Heart left ventricle (tissue), 16 donors: ENCODE measurements at regions not wholly inside any gene's neighbourhood (a gene's known extent, or its start where the extent isn't known, plus 50 kb on each side); places are given as distances from the start of the nearest gene placed in this dataset.
"Not testable (repeated sequence)": the region's sequence is repeated elsewhere in the genome, so short reads cannot be mapped to it uniquely, and the experiment has no call there.

Experiments used
- ATAC-seq, 4 donors: fragments of 200-7000 bp; cut with Tn5 transposase; one replicate each; pipeline ENCODE4 v1.9.1; 2020 to 2022; ENCODE audit warnings: moderate library complexity in 4 of 4, mild to moderate bottlenecking in 3 of 4, moderate number of reproducible peaks in 1 of 4
- DNase-seq, 5 donors: peaks; one replicate each; pipeline ENCODE4 v3.0.0-alpha.2; 2020
- H3K27ac ChIP-seq, 12 donors: fragments of 200-600 bp; sonication (generic) in 4 of 12; one replicate each; pipeline versions ENCODE4 v1.5.0 to v1.8.0; 2016 to 2022; ENCODE audit warnings: mild to moderate bottlenecking in 2 of 12
- H3K27me3 ChIP-seq, 9 donors: fragments of 200-600 bp; sonication (generic) in 2 of 9; one replicate each; pipeline versions ENCODE4 v1.5.1 to v1.8.0; 2016 to 2022; ENCODE audit warnings: mild to moderate bottlenecking in 3 of 9
- H3K36me3 ChIP-seq, 9 donors: fragments of 200-600 bp; sonication (generic) in 2 of 9; one replicate each; pipeline versions ENCODE4 v1.5.0 to v1.8.0; 2018 to 2022; ENCODE audit warnings: mild to moderate bottlenecking in 2 of 9
- H3K4me1 ChIP-seq, 12 donors: fragments of 200-600 bp; sonication (generic) in 4 of 12; one replicate each; pipeline versions ENCODE4 v1.5.0 to v1.8.0; 2016 to 2022; ENCODE audit warnings: mild to moderate bottlenecking in 3 of 12
- H3K4me3 ChIP-seq, 12 donors: fragments of 200-600 bp; sonication (generic) in 4 of 12; one replicate each; pipeline versions ENCODE4 v1.5.0 to v1.8.0; 2017 to 2022; ENCODE audit warnings: mild to moderate bottlenecking in 9 of 12, moderate library complexity in 4 of 12
- H3K9me3 ChIP-seq, 12 donors: fragments of 200-600 bp; sonication (generic) in 4 of 12; one replicate each; pipeline versions ENCODE4 v1.5.0 to v1.8.0; 2016 to 2022; ENCODE audit warnings: mild to moderate bottlenecking in 1 of 12
- CTCF ChIP-seq, 12 donors: fragments of 200-600 bp; sonication (generic) in 4 of 12; IDR thresholded peaks; one replicate each; pipeline versions ENCODE4 v1.5.0 to v1.8.0; 2018 to 2022; ENCODE audit warnings: antibody characterized with exemption in 12 of 12, mild to moderate bottlenecking in 5 of 12
- POLR2A ChIP-seq, 2 donors: fragments of 450-650 bp; IDR thresholded peaks; one replicate each; pipeline ENCODE4 v1.6.1; 2017; ENCODE audit warnings: antibody characterized with exemption in 2 of 2, mild to moderate bottlenecking in 2 of 2, moderate library complexity in 2 of 2
- WGBS, 4 donors: extraction: QIAGEN DNeasy Blood & Tissue Kit in 2 of 4; methylation state at CpG; one replicate each; pipeline versions ENCODE4 v1.1.5 to v1.1.7; 2013 to 2018; 5-methylcytosine and 5-hydroxymethylcytosine counted together
- intact Hi-C, 10 donors: fragments of 100-400 bp; cut with DNase I; formaldehyde crosslinking; loops; one replicate each; pipeline versions ENCODE4 v1.11.1 to v1.14.2; 2022
- donor health status: ischemic (EF 13 %, LVEDD 7.1; RV severe dilation, severe dysfunction).
- donor health status: healthy with polysubstance abuse.
- donor health status: DM: no; HTN: yes; CAD: no.
- donor health status: DM: no; HTN: no; CAD: no.
- donor health status: ischemic (EF 25% LVEDD 6.9; RV normal size, moderate dysfunction).
- donor health status: ischemic (EF 25% LVEDD 5.7; RV mildly dilated, moderate dysfunction).
- donor health status: healthy.
- donor health status: DM: yes; HTN: yes; CAD: no.
- donor health status: ischemic (EF 35%, LVEDD 5.7; RV mildly dilated, moderate dysfunction).
- donor health status: nonischemic (EF 11% LVEDD 7.7; RV severe dilation, severe dysfunction).
- donor health status: DM: yes; HTN: yes; CAD: no.
- donor health status: PGD.
- donor health status: ischemic (EF 29% LVEDD 5.4; RV normal size, mild dysfunction).
- donor health status: nonischemic (EF 23%, LVEDD 6.1; RV moderate dilation, normal function).

DNA sequence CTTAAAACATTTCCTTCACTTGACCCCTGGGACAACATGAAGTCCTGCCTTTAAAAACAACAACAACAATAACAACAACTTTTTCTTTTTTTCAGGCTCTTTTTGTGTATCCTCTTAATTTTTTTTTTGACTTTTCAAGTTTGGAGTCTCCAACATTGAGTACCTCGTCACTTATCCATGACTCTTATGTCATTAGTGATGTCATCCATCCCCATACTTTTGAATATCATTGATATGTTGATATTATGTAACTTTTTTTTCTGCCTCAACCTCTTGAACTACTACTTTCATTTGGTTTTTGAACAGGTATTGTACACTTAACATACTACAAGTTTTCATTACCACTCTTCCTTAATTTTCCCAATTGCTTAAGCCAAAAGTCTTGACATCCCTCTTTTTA lies 143.0 kb upstream of the ATXN7L3B start:
- Histone ChIP-seq H3K36me3 (no peaks in the 10 kb centered on the region), H3K9me3 (peaks cover 0 to 14% (median 2%) of the 10 kb centered on the region in 12 donors), H3K4me3 (no peak overlapping the region), H3K27me3 (no peaks in the 10 kb centered on the region), H3K27ac (no peak overlapping the region), H3K4me1 (no peaks in the 10 kb centered on the region)
- WGBS, 4 donors, result 70 to 78% (median 71%) methylated on average over 1 of the region's 1 CpG
- no peak for DNase-seq
- intact Hi-C loops, result no loop called here
- ATAC-seq, result no peak
- TF ChIP-seq CTCF (IDR thresholded peaks at IDR 0.05) (no peak), POLR2A (IDR thresholded peaks at IDR 0.05) (no peak)

DNA sequence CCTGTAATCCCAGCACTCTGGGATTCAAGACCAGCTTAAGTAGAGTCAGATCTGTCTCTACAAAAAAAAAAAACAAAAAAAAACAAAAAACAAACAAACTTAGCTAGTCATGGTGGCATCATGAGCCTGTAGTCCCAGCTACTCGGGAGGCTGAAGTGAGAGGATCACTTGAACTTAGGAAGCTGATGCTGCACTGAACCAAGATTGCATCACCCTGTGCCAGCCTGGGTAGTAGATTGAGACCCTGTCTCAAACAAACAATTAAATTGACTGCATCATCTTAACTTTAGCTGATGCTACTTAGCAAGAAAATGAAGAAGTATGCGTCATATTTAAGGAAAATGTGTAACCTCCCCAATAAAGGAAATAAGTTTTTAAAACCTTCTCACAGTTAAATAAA lies 136.6 kb upstream of the ATXN7L3B start:
- 82 to 94% (median 87%) methylated on average over 2 of the region's 2 CpGs for WGBS, 4 donors
- ATAC-seq, result no peak
- Histone ChIP-seq H3K27ac (no peak overlapping the region), H3K36me3 (no peaks in the 10 kb centered on the region), H3K4me3 (no peak overlapping the region), H3K4me1 (no peaks in the 10 kb centered on the region), H3K27me3 (no peaks in the 10 kb centered on the region), H3K9me3 (no peaks in the 10 kb centered on the region)
- intact Hi-C loops, result no loop called here
- no peak for DNase-seq
- no peak for TF ChIP-seq CTCF (IDR thresholded peaks at IDR 0.05)
- no peak for TF ChIP-seq POLR2A (IDR thresholded peaks at IDR 0.05)

- Histone ChIP-seq H3K27me3 (no peaks in the 10 kb centered on the region), H3K4me3 (no peak overlapping the region), H3K36me3 (no peaks in the 10 kb centered on the region), H3K4me1 (no peaks in the 10 kb centered on the region), H3K27ac (no peak overlapping the region), H3K9me3 (no peaks in the 10 kb centered on the region)
- ATAC-seq (no peak), DNase-seq (no peak)
- intact Hi-C loops, result no loop called here
- TF ChIP-seq CTCF (IDR thresholded peaks at IDR 0.05) (no peak), POLR2A (IDR thresholded peaks at IDR 0.05) (no peak)
- WGBS, 4 donors, result 81 to 87% (median 84%) methylated on average over 3 of the region's 3 CpGs
Observed at GRCh38 chr12:74401966-74402365, 135.7 kb upstream of the ATXN7L3B start.

DNA sequence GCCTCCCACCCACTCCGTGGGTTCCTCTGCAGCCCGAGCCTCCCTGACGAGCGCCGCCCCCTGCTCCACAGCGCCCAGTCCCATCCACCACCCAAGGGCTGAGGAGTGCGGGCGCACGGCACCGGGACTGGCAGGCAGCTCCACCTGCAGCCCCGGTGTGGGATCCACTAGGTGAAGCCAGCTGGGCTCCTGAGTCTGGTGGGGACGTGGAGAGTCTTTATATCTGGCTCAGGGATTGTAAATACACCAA lies 134.5 kb upstream of the ATXN7L3B start:
- intact Hi-C loops, H3K27ac ChIP-seq, H3K4me3 ChIP-seq, H3K36me3 ChIP-seq, H3K27me3 ChIP-seq, H3K9me3 ChIP-seq, ATAC-seq, H3K4me1 ChIP-seq, DNase-seq: not testable (repeated sequence)
- 81 to 92% (median 89%) methylated on average over 5 to 12 of the region's 12 CpGs for WGBS, 4 donors

GRCh38 chr12:74408601-74409166 lies 129.0 kb upstream of the ATXN7L3B start:
- Histone ChIP-seq H3K9me3 (no peaks in the 10 kb centered on the region), H3K27me3 (peaks cover 0 to 3% (median 0%) of the 10 kb centered on the region in 9 donors), H3K36me3 (no peaks in the 10 kb centered on the region), H3K4me3 (no peak overlapping the region), H3K27ac (no peak overlapping the region), H3K4me1 (no peaks in the 10 kb centered on the region)
- intact Hi-C loops, result no loop called here
- ATAC-seq (no peak), DNase-seq (no peak)
- WGBS, 4 donors, result 9 to 18% (median 13%) methylated on average over 2 of the region's 2 CpGs
- TF ChIP-seq CTCF (IDR thresholded peaks at IDR 0.05) (no peak), POLR2A (IDR thresholded peaks at IDR 0.05) (no peak)
